ENCODE measurements at regions not wholly inside any gene's neighbourhood (a gene's known extent, or its start where the extent isn't known, plus 50 kb on each side); places are given as distances from the start of the nearest gene placed in this dataset.

DNA sequence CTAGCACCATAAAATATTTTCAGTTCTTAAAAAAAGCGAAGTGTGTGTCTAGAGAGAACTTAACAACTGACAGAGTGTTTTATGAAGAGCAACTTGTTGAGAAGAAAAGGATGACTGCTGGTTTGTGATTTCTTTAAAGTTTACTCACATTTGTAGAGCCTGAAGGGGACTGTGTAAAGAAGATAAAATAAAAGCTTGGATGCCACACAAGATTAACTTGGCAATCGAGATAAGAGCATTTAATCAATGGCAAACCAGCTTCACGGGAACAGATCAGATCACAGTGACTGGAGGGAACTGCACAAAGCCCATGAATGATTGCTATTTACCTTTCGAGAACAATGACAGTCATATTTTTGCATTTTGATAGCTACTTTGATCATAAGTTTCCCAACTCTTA is 2013.1 kb upstream of the CDH9 start:
- intact Hi-C loops (cut with DNase I) = no loop called here
- WGBS = 48% methylated on average over 4 of the region's 4 CpGs

DNA sequence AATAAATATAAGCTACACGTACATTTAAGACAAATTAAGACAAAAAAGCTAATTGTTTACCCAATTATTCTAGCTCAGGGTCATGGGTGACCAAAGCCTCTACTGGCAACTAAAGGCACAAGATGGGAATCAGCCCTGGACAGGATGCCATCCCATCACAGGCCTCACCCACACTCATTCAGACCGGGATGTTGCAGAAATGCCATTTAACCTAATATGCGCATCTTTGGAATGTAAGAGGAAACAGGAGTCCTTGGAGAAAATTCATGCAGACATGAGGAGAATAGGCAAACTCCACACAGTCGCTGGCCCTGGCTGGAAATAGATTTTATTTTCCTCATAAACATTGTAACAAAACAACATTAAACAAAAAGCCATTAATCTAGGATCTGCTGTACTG is 2003.8 kb upstream of the CDH9 start:
- Histone ChIP-seq H3K27me3 (replicated peaks; ENCODE audit: insufficient read depth) (no peaks in the 10 kb centered on the region), H3K4me1 (replicated peaks) (no peaks in the 10 kb centered on the region), H3K4me3 (no peak overlapping the region), H3K27ac (no peak overlapping the region), H3K36me3 (no peaks in the 10 kb centered on the region), H3K9me3 (no peaks in the 10 kb centered on the region)
- no peak for DNase-seq (ENCODE audit: low spot score)
- TF ChIP-seq POLR2A (IDR thresholded peaks at IDR 0.05) = no peak
- TF ChIP-seq, protein P1, sequence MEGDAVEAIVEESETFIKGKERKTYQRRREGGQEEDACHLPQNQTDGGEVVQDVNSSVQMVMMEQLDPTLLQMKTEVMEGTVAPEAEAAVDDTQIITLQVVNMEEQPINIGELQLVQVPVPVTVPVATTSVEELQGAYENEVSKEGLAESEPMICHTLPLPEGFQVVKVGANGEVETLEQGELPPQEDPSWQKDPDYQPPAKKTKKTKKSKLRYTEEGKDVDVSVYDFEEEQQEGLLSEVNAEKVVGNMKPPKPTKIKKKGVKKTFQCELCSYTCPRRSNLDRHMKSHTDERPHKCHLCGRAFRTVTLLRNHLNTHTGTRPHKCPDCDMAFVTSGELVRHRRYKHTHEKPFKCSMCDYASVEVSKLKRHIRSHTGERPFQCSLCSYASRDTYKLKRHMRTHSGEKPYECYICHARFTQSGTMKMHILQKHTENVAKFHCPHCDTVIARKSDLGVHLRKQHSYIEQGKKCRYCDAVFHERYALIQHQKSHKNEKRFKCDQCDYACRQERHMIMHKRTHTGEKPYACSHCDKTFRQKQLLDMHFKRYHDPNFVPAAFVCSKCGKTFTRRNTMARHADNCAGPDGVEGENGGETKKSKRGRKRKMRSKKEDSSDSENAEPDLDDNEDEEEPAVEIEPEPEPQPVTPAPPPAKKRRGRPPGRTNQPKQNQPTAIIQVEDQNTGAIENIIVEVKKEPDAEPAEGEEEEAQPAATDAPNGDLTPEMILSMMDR (IDR thresholded peaks at IDR 0.05) = no peak
- no peak for TF ChIP-seq POLR2AphosphoS5 (IDR thresholded peaks at IDR 0.05)
- WGBS = 35% methylated on average over 4 of the region's 4 CpGs
- intact Hi-C loops (cut with DNase I) = no loop called here

More for the DNA sequence above, 2013.1 kb upstream of the CDH9 start:
- no peak for DNase-seq (ENCODE audit: low spot score)
- no peak overlapping the region for H3K27ac ChIP-seq
- H3K36me3 ChIP-seq = no peaks in the 10 kb centered on the region
- no peaks in the 10 kb centered on the region for H3K9me3 ChIP-seq
- H3K4me1 ChIP-seq (replicated peaks) = no peaks in the 10 kb centered on the region
- no peak overlapping the region for H3K4me3 ChIP-seq
- H3K27me3 ChIP-seq (replicated peaks; ENCODE audit: insufficient read depth) = no peaks in the 10 kb centered on the region
- TF ChIP-seq POLR2AphosphoS5 (IDR thresholded peaks at IDR 0.05) = no peak
- TF ChIP-seq POLR2A (IDR thresholded peaks at IDR 0.05) = no peak

DNA sequence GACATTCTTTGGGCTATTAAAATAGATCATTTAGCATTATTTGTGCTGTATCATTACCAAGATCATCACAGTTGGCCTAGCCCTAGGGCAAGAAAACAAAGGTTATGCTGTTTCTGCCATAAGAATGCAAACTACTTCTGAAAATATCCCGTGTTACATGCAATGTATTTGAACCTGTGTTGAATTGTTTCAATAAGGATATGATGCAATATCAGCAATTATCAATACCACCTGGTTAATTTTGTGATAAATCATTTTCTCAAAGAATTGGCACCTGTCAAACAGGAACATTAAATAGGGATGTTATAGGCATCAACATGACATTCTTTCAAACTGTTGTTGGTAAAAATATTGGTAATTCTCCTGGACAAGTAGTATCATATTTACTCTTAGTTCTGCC is 2002.0 kb upstream of the CDH9 start:
- Histone ChIP-seq H3K27ac (no peak overlapping the region), H3K36me3 (no peaks in the 10 kb centered on the region), H3K9me3 (no peaks in the 10 kb centered on the region), H3K4me3 (no peak overlapping the region), H3K4me1 (replicated peaks) (no peaks in the 10 kb centered on the region), H3K27me3 (replicated peaks; ENCODE audit: insufficient read depth) (no peaks in the 10 kb centered on the region)
- TF ChIP-seq, protein P1 (IDR thresholded peaks at IDR 0.05) = no peak
- no peak for TF ChIP-seq POLR2AphosphoS5 (IDR thresholded peaks at IDR 0.05)
- TF ChIP-seq POLR2A (IDR thresholded peaks at IDR 0.05) = no peak
- no peak for DNase-seq (ENCODE audit: low spot score)
- 84% methylated on average over 1 of the region's 1 CpG for WGBS
- intact Hi-C loops (cut with DNase I) = no loop called here

DNA sequence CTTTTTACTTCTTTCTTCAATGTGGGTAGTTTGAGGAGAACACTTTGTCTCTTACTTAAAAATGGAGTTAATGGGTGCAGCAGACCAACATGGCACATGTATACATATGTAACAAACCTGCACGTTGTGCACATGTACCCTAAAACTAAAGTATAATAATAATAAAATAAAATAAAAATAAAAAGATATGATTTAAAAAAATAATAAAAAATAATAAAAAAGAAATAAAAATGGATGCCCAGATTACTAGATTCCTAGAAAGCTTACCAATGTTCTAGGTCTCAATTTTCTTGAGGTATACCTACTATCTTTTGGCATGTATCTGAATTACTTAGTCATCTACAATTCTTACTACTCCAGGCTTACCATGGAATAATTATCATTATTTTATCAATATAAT is 2001.6 kb upstream of the CDH9 start:
- intact Hi-C loops (cut with DNase I) = no loop called here
- 81% methylated on average over 1 of the region's 1 CpG for WGBS
- TF ChIP-seq POLR2A (IDR thresholded peaks at IDR 0.05) (no peak), POLR2AphosphoS5 (IDR thresholded peaks at IDR 0.05) (no peak)
- TF ChIP-seq, protein P1 (IDR thresholded peaks at IDR 0.05) = no peak
- DNase-seq (ENCODE audit: low spot score) = no peak
- no peak overlapping the region for H3K4me3 ChIP-seq
- H3K4me1 ChIP-seq (replicated peaks) = no peaks in the 10 kb centered on the region
- no peak overlapping the region for H3K27ac ChIP-seq
- no peaks in the 10 kb centered on the region for H3K9me3 ChIP-seq
- H3K27me3 ChIP-seq (replicated peaks; ENCODE audit: insufficient read depth) = no peaks in the 10 kb centered on the region
- no peaks in the 10 kb centered on the region for H3K36me3 ChIP-seq

DNA sequence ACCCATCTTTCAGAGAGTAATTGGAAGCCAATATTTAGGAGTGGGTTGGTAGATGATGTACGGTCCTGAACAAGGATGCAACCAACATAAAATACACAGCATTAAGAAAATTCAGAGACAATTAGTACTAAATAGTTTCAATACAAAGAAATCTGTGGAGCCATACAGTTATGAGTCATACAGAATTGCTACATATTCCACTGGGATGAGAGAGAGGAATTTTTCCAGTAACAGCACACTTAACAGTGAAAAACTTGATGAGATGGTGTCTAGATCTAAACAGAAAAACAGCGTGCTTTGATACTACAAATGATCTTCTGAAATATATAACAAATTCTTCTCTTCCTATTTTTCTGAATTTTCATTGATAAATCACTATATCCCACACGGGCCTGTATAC is 1999.3 kb upstream of the CDH9 start:
- H3K4me1 ChIP-seq (replicated peaks) = no peaks in the 10 kb centered on the region
- no peaks in the 10 kb centered on the region for H3K36me3 ChIP-seq
- no peaks in the 10 kb centered on the region for H3K9me3 ChIP-seq
- no peak overlapping the region for H3K4me3 ChIP-seq
- intact Hi-C loops (cut with DNase I) = no loop called here
- TF ChIP-seq POLR2AphosphoS5 (IDR thresholded peaks at IDR 0.05) = no peak
- no peak overlapping the region for H3K27ac ChIP-seq
- WGBS = 84% methylated on average over 3 of the region's 3 CpGs
- DNase-seq (ENCODE audit: low spot score) = no peak
- H3K27me3 ChIP-seq (replicated peaks; ENCODE audit: insufficient read depth) = no peaks in the 10 kb centered on the region

DNA sequence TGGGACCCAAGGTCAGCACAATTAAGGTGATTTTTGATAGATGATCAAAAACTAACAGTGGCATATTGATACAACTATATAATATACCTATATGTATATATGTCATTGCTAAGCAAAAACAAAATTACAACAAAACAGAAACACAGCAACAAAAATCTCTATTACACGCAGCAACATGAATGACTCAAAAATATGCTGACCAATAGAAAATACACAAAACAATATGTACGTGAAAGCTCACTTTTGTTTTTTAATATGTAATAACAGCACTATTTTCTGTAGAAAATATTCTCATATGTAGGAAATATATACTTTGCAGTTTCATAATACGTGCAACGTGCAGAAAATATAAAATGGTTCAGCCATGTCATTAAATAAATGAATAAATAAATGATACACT is 1985.7 kb upstream of the CDH9 start:
- DNase-seq (ENCODE audit: low spot score) = no peak
- no peaks in the 10 kb centered on the region for H3K9me3 ChIP-seq
- H3K4me1 ChIP-seq (replicated peaks) = no peaks in the 10 kb centered on the region
- no peak overlapping the region for H3K27ac ChIP-seq
- intact Hi-C loops (cut with DNase I) = no loop called here
- TF ChIP-seq POLR2A (IDR thresholded peaks at IDR 0.05) = no peak
- WGBS = 87% methylated on average over 4 of the region's 4 CpGs
- H3K4me3 ChIP-seq = no peak overlapping the region
- H3K27me3 ChIP-seq (replicated peaks; ENCODE audit: insufficient read depth) = no peaks in the 10 kb centered on the region
- H3K36me3 ChIP-seq = no peaks in the 10 kb centered on the region

Measured in prostate gland (tissue), 2 donors.